EL (cell line): ENCODE measurements at regions not wholly inside any gene's neighbourhood (a gene's known extent, or its start where the extent isn't known, plus 50 kb on each side); places are given as distances from the start of the nearest gene placed in this dataset.
"Not testable (repeated sequence)": the region's sequence is repeated elsewhere in the genome, so short reads cannot be mapped to it uniquely, and the experiment has no call there.

ENCODE experiments used
- DNase-seq: peaks from one replicate; pipeline ENCODE4 v3.0.0-alpha.2; 2016

GRCh38 chr11:27241311-27242122, 121.5 kb downstream of the CCDC34 start:
- DNase-seq = peak; percentile 63

- DNase-seq = no peak
Measured at GRCh38 chr11:27239305-27239942, 123.6 kb downstream of the CCDC34 start.

- DNase-seq = no peak
Measured at GRCh38 chr11:27238811-27239210, 124.2 kb downstream of the CCDC34 start.

GRCh38 chr11:27237643-27238042, 125.4 kb downstream of the CCDC34 start:
- DNase-seq = no peak

- DNase-seq = no peak
Measured at GRCh38 chr11:27234961-27235360, 128.1 kb downstream of the CCDC34 start.

- DNase-seq = peak; percentile 89
Measured at GRCh38 chr11:27234043-27234668, 128.9 kb downstream of the CCDC34 start.

GRCh38 chr11:27233654-27234042, 129.4 kb downstream of the CCDC34 start:
- DNase-seq = no peak

- no peak for DNase-seq
Measured at GRCh38 chr11:27231530-27231929, 131.5 kb downstream of the CCDC34 start.

- DNase-seq = no peak
Measured at GRCh38 chr11:27230192-27230572, 132.8 kb downstream of the CCDC34 start.

GRCh38 chr11:27229511-27230191, 133.4 kb downstream of the CCDC34 start:
- no peak for DNase-seq

GRCh38 chr11:27228906-27229290, 134.1 kb downstream of the CCDC34 start:
- DNase-seq = no peak

GRCh38 chr11:27228232-27228905, 134.6 kb downstream of the CCDC34 start:
- no peak for DNase-seq

- DNase-seq = no peak
Measured at GRCh38 chr11:27227736-27228135, 135.3 kb downstream of the CCDC34 start.

GRCh38 chr11:27219487-27220039, 143.5 kb downstream of the CCDC34 start:
- not testable (repeated sequence) for DNase-seq

GRCh38 chr11:27218421-27219038, 144.5 kb downstream of the CCDC34 start:
- DNase-seq = peak; percentile 95

- DNase-seq = peak; percentile 83
Measured at GRCh38 chr11:27217948-27218420, 145.0 kb downstream of the CCDC34 start.

GRCh38 chr11:27217496-27217895, 145.5 kb downstream of the CCDC34 start:
- no peak for DNase-seq

GRCh38 chr11:27216270-27217149, 146.5 kb downstream of the CCDC34 start:
- peak; percentile 26 for DNase-seq

GRCh38 chr11:27215471-27216269, 147.3 kb downstream of the CCDC34 start:
- no peak for DNase-seq

GRCh38 chr11:27214713-27215112, 148.3 kb downstream of the CCDC34 start:
- no peak for DNase-seq
